ENCODE measurements at regions not wholly inside any gene's neighbourhood (a gene's known extent, or its start where the extent isn't known, plus 50 kb on each side); places are given as distances from the start of the nearest gene placed in this dataset.
"Not testable (repeated sequence)": the region's sequence is repeated elsewhere in the genome, so short reads cannot be mapped to it uniquely, and the experiment has no call there.

- H3K27ac Mint-ChIP-seq = no peak overlapping the region
- no peak overlapping the region for H3K4me3 Mint-ChIP-seq
- peaks cover 0 to 11% of the 10 kb centered on the region in 2 donors for H3K36me3 Mint-ChIP-seq
- peaks cover 0 to 13% (median 9%) of the 10 kb centered on the region in 7 donors for H3K9me3 Mint-ChIP-seq
- peaks cover 6 to 9% (median 7%) of the 10 kb centered on the region in 3 donors for H3K4me1 Mint-ChIP-seq
- peaks cover 12 to 15% (median 14%) of the 10 kb centered on the region in 3 donors for H3K27me3 Mint-ChIP-seq
- DNase-seq (no peak), ATAC-seq (ENCODE audit: low read depth in 2 of 2) (no peak)
Measured at GRCh38 chr12:67790660-67791059, 142.1 kb downstream of the DYRK2 start.

- not testable (repeated sequence) for H3K27ac Mint-ChIP-seq
- Mint-ChIP-seq H3K9me3 (peaks cover 0 to 11% (median 9%) of the 10 kb centered on the region in 7 donors), H3K27me3 (peaks cover 12 to 16% (median 15%) of the 10 kb centered on the region in 3 donors)
Measured at GRCh38 chr12:67791362-67791761, 142.8 kb downstream of the DYRK2 start.

GRCh38 chr12:67792185-67792584 is 143.6 kb downstream of the DYRK2 start:
- H3K9me3 Mint-ChIP-seq = peaks cover 0 to 11% (median 9%) of the 10 kb centered on the region in 7 donors
- DNase-seq (no peak), ATAC-seq (ENCODE audit: low read depth in 2 of 2) (no peak)
- no peak overlapping the region for H3K4me3 Mint-ChIP-seq
- H3K4me1 Mint-ChIP-seq = no peaks in the 10 kb centered on the region
- H3K27ac Mint-ChIP-seq = no peak overlapping the region
- peaks cover 12 to 16% (median 15%) of the 10 kb centered on the region in 3 donors for H3K27me3 Mint-ChIP-seq
- peaks cover 0 to 11% of the 10 kb centered on the region in 2 donors for H3K36me3 Mint-ChIP-seq

More at GRCh38 chr12:67791362-67791761, 142.8 kb downstream of the DYRK2 start:
- peaks cover 0 to 11% of the 10 kb centered on the region in 2 donors for H3K36me3 Mint-ChIP-seq
- not testable (repeated sequence) for DNase-seq; H3K4me1 Mint-ChIP-seq; ATAC-seq (ENCODE audit: low read depth in 2 of 2); H3K4me3 Mint-ChIP-seq

DNA sequence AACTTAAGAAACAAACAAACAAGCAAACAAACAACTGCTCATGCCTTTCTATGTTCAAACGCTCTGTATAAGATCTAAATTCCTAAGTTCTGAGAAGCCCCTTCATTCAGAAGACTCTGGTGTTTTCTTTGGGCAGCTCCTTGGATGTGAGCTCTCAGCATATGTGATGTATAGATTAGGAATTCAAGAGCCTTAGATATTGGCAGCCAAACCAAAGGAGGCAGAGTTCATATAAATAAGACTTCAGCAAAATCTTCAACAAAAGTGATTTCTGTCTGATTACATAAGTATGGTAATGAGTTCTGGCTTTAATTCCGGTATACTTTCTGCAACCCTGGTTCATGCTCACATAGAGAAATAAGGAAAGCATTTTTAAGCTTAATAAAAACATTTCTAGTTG is 145.6 kb downstream of the DYRK2 start:
- peaks cover 0 to 11% (median 9%) of the 10 kb centered on the region in 7 donors for H3K9me3 Mint-ChIP-seq
- DNase-seq = no peak
- H3K27me3 Mint-ChIP-seq = peaks cover 12 to 16% (median 16%) of the 10 kb centered on the region in 3 donors
- no peak overlapping the region for H3K27ac Mint-ChIP-seq
- no peak for ATAC-seq (ENCODE audit: low read depth in 2 of 2)
- H3K4me1 Mint-ChIP-seq = no peaks in the 10 kb centered on the region
- peaks cover 0 to 11% of the 10 kb centered on the region in 2 donors for H3K36me3 Mint-ChIP-seq
- no peak overlapping the region for H3K4me3 Mint-ChIP-seq

GRCh38 chr12:67795236-67795635 is 146.7 kb downstream of the DYRK2 start:
- Mint-ChIP-seq H3K36me3 (peaks cover 0 to 11% of the 10 kb centered on the region in 2 donors), H3K9me3 (peaks cover 0 to 11% (median 9%) of the 10 kb centered on the region in 7 donors), H3K4me3 (no peak overlapping the region), H3K27me3 (peaks cover 12 to 19% (median 16%) of the 10 kb centered on the region in 3 donors), H3K27ac (no peak overlapping the region), H3K4me1 (no peaks in the 10 kb centered on the region)
- ATAC-seq (ENCODE audit: low read depth in 2 of 2) (no peak), DNase-seq (no peak)

DNA sequence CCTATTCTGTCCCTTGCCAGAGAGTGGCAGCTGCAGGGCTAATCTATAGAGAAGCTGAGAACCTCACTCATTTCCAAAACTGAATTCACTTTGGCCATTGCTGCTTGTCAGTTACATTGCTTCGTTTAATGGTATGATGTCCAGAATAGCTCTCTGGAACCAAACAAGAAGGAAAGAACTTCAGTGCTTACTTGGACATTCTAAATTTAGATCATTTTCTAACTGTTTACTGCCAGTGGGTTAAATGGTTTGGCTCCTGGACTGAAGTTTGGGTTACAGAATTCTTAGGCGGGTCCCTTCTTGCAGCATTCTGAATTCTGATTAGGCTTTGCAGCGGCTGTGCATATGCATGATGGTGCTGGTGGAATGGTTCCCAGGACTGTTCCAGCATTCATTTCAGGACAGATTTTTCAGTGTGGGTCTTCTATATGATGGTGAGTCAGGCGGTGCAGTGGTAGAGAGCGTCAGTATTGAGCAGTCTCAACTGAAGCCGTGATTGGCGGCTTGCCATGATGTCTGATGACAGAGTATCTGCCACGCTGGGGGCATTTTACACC is 148.7 kb downstream of the DYRK2 start:
- Mint-ChIP-seq H3K4me3 (no peak overlapping the region), H3K36me3 (peaks cover 0 to under 1% of the 10 kb centered on the region in 2 donors), H3K27me3 (peaks cover 8 to 19% (median 9%) of the 10 kb centered on the region in 3 donors), H3K27ac (no peak overlapping the region), H3K9me3 (peaks cover 0 to 4% (median 0%) of the 10 kb centered on the region in 7 donors), H3K4me1 (no peaks in the 10 kb centered on the region)
- DNase-seq (no peak), ATAC-seq (ENCODE audit: low read depth in 2 of 2) (no peak)

DNA sequence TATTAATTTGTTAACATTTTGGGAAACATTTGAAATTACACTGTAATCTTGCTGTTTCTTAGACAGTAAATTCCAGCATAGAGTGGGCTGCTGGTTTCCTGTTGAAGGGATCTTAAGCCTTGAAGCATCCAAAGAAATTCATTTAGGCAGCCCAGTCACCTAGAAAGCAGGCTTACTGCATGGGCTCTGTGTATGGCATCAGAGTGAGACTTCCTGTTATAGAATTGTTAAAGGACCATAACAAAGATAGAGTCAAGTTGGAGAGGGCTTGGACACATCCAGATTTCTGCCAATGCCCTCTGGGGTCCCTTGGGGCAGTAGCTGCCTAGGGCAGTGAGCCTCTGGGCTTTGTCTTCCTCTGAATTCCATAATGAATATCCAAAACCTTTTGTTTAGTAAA is 149.2 kb downstream of the DYRK2 start:
- no peaks in the 10 kb centered on the region for H3K36me3 Mint-ChIP-seq
- no peak overlapping the region for H3K27ac Mint-ChIP-seq
- H3K4me3 Mint-ChIP-seq = no peak overlapping the region
- no peak for ATAC-seq (ENCODE audit: low read depth in 2 of 2)
- H3K4me1 Mint-ChIP-seq = no peaks in the 10 kb centered on the region
- no peaks in the 10 kb centered on the region for H3K9me3 Mint-ChIP-seq
- no peak for DNase-seq
- peaks cover 8 to 19% (median 8%) of the 10 kb centered on the region in 3 donors for H3K27me3 Mint-ChIP-seq

DNA sequence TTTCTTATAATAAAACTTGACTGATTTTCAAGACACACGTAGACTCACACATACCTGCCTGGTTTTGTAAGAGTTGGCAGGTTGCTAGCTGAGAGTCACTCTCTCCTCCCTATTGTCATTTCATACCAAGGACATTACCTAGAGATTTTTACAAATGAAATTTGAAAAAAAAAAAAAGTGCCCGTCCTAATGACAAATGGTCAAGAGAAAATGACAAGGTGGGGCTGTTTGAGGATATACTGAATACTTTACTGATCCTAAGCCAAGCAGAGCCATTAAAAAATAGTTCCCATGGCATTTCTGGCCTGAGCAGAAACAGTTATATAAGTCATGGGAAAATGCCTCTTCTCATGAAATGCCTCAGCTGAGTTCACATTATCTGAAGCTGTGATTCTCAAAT is 150.2 kb downstream of the DYRK2 start:
- no peaks in the 10 kb centered on the region for H3K4me1 Mint-ChIP-seq
- peaks cover 8 to 19% (median 8%) of the 10 kb centered on the region in 3 donors for H3K27me3 Mint-ChIP-seq
- H3K36me3 Mint-ChIP-seq = no peaks in the 10 kb centered on the region
- no peak for DNase-seq
- no peak overlapping the region for H3K4me3 Mint-ChIP-seq
- H3K9me3 Mint-ChIP-seq = no peaks in the 10 kb centered on the region
- no peak for ATAC-seq (ENCODE audit: low read depth in 2 of 2)
- no peak overlapping the region for H3K27ac Mint-ChIP-seq

DNA sequence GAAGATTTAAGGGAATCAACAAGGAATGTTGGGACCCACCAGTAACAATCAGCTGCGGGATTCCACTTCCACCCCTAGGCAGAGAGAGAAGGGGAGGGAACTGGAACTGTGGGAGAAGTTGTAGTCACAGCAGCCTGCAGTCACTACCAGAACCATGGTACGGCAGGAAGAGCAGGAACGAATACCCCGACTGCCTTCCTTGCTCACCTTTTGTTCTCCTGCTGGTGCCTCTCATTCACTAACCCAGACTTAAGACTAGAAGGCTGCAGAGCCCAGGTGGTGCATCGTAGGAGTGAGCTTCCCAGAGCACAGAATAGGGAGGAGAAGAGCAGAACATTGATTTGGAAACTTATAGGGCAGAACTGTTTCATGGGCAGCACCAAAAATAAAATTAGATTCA is 154.2 kb downstream of the DYRK2 start:
- Mint-ChIP-seq H3K4me3 (no peak overlapping the region), H3K27ac (no peak overlapping the region), H3K27me3 (peaks cover 0 to 4% (median 0%) of the 10 kb centered on the region in 3 donors), H3K4me1 (no peaks in the 10 kb centered on the region), H3K36me3 (no peaks in the 10 kb centered on the region), H3K9me3 (no peaks in the 10 kb centered on the region)
- no peak for DNase-seq
- ATAC-seq (ENCODE audit: low read depth in 2 of 2) = no peak

DNA sequence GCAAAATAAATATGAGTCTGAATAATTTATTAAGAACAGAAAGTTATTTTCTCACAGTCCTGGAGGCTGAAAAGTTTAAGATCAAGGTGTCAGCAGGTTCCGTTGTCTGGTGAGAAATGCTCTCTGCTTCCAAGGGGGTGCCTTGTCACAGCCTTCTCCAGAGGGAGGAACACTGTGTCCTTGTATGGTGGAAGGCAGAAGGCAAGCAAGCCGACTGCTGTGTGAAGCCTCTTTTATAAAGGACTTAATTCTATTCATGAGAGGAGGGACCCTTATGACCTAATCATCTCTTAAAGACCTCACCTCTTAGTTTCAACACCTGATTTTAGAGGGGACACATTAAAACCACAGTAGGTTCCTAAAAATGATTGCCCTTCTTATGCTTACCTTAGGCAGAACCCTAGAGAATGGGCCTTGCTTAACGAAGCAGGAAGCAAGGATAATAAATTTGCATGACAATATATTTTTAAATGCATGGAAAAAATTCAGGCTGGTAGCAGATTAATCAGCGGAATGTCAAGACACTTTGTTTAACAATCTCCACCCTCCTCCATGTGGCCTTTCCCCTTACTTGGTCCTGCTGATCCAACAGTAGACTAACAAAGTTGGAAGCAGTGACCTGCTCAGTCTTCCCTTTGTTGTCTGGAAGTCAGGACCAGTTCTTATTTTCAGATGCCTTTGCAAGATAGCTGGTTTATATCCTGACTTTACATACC is 154.9 kb downstream of the DYRK2 start:
- H3K27me3 Mint-ChIP-seq = peaks cover 0 to 4% (median 0%) of the 10 kb centered on the region in 3 donors
- no peaks in the 10 kb centered on the region for H3K36me3 Mint-ChIP-seq
- H3K9me3 Mint-ChIP-seq = no peaks in the 10 kb centered on the region
- ATAC-seq (ENCODE audit: low read depth in 2 of 2) = no peak
- H3K27ac Mint-ChIP-seq = no peak overlapping the region
- no peak for DNase-seq
- no peak overlapping the region for H3K4me3 Mint-ChIP-seq
- no peaks in the 10 kb centered on the region for H3K4me1 Mint-ChIP-seq

DNA sequence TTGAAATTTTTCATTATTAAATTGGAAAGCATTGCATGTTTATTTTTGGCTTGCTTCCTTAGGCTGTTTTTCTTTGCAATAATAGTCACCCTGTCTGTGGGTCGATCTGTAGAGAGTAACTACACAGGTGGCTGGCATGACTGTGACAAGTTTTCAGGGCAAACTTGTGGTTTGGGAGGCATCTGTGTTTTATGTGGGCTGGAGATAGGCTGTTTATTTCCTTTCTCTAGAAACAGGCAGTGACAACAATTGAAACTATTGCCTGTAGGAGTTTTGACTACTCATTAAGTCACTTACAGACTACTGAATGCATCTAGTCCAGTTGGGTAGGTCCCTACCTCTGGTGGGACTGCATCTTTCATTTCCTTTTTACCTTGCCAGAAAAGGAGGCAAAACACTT is 155.6 kb downstream of the DYRK2 start:
- H3K36me3 Mint-ChIP-seq = no peaks in the 10 kb centered on the region
- H3K9me3 Mint-ChIP-seq = no peaks in the 10 kb centered on the region
- H3K4me3 Mint-ChIP-seq = no peak overlapping the region
- H3K4me1 Mint-ChIP-seq = no peaks in the 10 kb centered on the region
- ATAC-seq (ENCODE audit: low read depth in 2 of 2) = no peak
- no peak overlapping the region for H3K27ac Mint-ChIP-seq
- peaks cover 0 to 3% (median 0%) of the 10 kb centered on the region in 3 donors for H3K27me3 Mint-ChIP-seq
- no peak for DNase-seq

DNA sequence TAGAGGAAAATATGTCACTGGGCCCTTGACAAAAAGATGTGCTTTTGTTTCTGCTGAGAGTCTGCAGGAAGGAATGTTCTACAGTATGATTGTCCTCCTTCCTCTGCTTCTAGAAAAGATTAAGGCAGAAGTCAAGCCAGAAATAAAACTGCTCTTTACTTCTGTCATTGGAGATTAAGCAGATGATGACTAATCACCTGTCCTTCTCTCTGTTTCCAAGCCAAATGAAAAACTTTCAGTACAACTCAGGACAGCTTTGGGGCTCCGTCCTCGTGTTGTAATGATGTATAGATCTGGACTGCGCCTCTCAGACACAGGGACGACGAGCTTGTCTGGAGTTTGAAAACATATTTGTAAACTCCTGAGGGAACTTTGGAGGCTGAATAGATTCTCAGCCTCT is 159.3 kb downstream of the DYRK2 start:
- no peak for ATAC-seq (ENCODE audit: low read depth in 2 of 2)
- no peaks in the 10 kb centered on the region for H3K27me3 Mint-ChIP-seq
- no peaks in the 10 kb centered on the region for H3K9me3 Mint-ChIP-seq
- no peak for DNase-seq
- H3K27ac Mint-ChIP-seq = no peak overlapping the region
- H3K36me3 Mint-ChIP-seq = no peaks in the 10 kb centered on the region
- no peaks in the 10 kb centered on the region for H3K4me1 Mint-ChIP-seq
- no peak overlapping the region for H3K4me3 Mint-ChIP-seq

DNA sequence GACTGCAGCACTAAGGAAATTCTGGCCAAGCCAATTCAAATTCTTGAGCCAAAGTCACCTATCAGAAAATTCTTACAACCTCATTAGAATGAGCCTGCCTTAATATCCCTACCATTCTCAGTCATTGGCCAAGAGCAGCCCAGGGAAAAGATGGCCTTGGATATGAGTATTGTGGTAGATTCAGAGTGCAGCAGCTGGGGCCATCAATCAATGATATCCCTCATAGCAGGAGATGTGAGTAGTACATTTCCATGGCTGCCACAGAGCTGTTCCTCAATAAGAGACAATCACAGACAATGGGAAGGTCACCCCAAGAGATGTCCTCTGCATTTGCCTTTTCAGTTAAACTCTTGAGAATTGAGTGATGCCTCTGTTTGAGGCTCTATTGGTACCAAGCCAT is 161.6 kb downstream of the DYRK2 start:
- no peak overlapping the region for H3K27ac Mint-ChIP-seq
- no peak for DNase-seq
- no peak overlapping the region for H3K4me3 Mint-ChIP-seq
- H3K36me3 Mint-ChIP-seq = no peaks in the 10 kb centered on the region
- H3K27me3 Mint-ChIP-seq = no peaks in the 10 kb centered on the region
- H3K4me1 Mint-ChIP-seq = no peaks in the 10 kb centered on the region
- H3K9me3 Mint-ChIP-seq = peaks cover 0 to 3% (median 2%) of the 10 kb centered on the region in 7 donors
- ATAC-seq (ENCODE audit: low read depth in 2 of 2) = no peak
